GM19351 (cell line): ENCODE measurements at regions not wholly inside any gene's neighbourhood (a gene's known extent, or its start where the extent isn't known, plus 50 kb on each side); places are given as distances from the start of the nearest gene placed in this dataset.
"Not testable (repeated sequence)": the region's sequence is repeated elsewhere in the genome, so short reads cannot be mapped to it uniquely, and the experiment has no call there.

Experiments
- ATAC-seq: cut with Tn5 transposase; IDR thresholded peaks from one replicate; pipeline ENCODE4 v1.9.1; 2021; ENCODE audit warnings: mild to moderate bottlenecking, moderate library complexity; ENCODE audit not compliant: unreplicated experiment

DNA sequence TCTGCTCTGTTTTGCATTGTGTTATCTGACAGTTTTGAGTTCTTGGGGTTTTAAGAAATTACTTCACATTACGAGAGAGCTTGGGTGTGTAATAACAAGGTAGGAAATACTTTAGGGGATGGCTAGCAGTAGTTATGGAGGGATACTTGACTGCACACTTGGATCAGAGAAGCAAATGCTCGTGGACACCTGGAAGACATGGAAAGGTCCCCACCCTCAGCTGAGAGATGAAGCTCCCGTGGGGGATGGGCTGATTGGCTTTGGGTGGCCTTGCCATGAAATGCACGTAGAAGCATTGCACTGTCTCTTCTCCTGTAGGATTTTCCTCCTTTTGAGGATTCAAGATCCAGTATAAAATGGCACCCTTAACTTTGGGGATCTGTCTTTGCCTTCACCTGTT, 61.5 kb upstream of the UNC93A start:
- no peak for ATAC-seq

DNA sequence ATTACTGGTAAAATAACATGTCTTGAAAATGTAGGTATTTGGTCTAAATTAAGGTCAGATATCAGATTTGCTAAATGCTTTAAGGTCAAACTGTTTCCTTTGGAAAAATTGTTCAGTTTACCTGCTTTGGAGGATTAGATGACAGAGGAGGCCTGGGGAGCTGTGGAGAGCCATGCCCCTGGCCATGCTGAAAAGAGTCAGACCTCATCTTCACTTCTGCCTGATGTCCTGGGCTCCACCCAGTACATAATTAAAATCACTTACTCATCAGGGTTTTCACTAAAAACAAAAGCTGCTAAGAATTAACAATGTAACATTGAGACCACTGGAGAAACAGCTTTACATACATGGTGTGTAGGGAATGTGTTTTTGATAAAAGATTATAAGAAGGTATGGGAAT, 60.8 kb upstream of the UNC93A start:
- no peak for ATAC-seq

DNA sequence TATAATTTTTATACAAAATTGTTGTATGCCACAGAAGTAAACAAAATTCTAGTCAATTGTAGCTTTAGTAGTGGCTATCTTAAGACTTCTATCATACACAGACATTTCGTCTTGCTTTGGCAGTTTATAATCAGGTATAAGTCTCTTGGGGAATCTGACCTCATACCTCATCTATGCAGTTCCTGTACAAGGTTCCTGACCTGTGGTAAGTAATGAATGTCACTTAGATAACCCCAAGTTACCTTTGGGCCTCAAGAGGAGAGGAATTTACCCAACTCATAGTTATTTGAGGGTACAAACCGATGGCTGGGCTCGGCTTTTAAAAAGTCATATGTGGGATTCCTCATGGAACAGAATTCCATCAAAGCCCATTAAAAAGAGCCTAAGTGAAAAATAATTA, 58.8 kb upstream of the UNC93A start:
- ATAC-seq: no peak

- no peak for ATAC-seq
These were observed 57.6 kb upstream of the UNC93A start for GRCh38 chr6:167233490-167233889.

DNA sequence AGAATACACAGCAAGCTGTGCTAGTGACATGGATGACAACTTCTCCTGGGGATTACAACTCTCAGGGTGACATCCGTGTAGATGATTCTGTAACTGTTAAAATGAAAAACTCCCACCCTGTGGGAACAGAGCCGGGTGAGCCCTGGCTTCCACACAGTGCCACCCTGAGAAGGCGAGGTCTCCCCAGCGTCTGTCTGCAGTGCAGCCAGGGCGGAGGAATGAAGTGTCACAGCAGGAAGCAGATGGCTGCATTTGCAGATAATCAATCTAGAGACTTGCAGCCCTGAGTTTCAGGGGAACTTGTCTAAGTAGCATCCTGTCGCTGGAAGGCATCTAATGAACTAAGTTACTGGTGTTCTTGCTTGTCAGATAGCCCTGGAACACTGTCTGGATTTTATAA, 56.5 kb upstream of the UNC93A start:
- ATAC-seq: not testable (repeated sequence)

DNA sequence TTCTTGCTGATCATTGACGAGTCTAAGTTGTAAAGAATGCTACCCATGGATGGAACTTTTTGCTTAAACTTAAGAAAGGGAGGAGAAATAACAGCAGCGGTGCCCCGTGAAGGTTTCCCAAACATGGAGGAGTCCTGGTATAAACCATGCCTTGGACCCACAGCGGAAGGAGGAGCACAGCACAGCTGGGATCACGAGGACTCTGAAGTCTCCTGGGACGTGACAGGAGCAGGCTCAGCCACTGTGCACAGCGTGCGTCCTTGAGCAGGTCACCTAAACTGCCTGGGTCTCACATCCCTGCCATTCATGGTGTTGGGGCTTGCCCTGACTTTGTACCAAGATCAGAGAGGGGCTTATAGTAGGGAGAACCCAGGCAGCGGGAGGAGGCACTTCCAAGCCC, 56.1 kb upstream of the UNC93A start:
- no peak for ATAC-seq

- ATAC-seq: no peak
These were observed 55.5 kb upstream of the UNC93A start for GRCh38 chr6:167235421-167236238.

- ATAC-seq: no peak
These were observed 54.9 kb upstream of the UNC93A start for GRCh38 chr6:167236239-167236571.

DNA sequence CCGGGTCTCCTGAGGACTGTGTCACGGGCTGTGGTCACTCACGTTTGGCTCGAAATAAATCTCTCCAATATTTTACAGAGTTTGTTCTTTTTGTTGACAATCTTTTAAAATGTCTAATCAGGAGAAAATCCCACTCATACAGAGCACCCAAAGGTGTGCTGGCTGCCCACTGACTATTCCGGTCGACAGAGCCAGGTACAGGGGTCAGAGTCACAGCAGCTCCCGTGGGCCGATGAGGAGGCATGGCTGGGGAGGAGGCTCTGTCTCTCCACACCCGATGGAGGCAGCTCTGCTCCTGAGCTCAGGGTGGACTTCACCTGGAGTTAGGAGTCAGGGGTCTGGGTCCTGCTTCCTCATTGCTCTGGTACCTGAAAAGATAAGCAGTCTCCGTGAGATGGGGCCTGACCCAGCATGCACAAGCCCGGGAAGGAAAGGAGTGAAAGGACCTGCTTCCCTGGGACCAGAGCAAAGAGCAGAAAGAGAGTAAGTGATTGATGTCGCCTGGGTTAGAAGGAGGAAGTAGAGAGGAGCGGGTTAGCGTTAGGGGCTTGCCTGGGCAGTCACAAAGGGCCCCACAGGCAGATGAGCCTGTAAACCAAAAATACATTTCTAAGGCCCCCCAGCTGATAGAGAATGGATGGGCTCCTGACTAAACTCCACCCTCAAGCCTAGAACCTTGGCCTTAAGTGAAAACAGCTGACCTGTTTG, 53.5 kb upstream of the UNC93A start:
- no peak for ATAC-seq

- ATAC-seq: no peak
These were observed 52.9 kb upstream of the UNC93A start for GRCh38 chr6:167238146-167238693.

- ATAC-seq: no peak
These were observed 52.2 kb upstream of the UNC93A start for GRCh38 chr6:167238694-167239467.

GRCh38 chr6:167239470-167239869, 51.6 kb upstream of the UNC93A start:
- ATAC-seq: not testable (repeated sequence)

GRCh38 chr6:167240034-167240541, 51.0 kb upstream of the UNC93A start:
- ATAC-seq: no peak
